ENCODE measurements at regions not wholly inside any gene's neighbourhood (a gene's known extent, or its start where the extent isn't known, plus 50 kb on each side); places are given as distances from the start of the nearest gene placed in this dataset.

- no peak for FAIRE-seq
- DNase-seq (ENCODE audit: insufficient read length, low spot score), result no peak
- no peak for TF ChIP-seq POLR2A (IDR thresholded peaks at IDR 0.05; ENCODE audit: low read depth, low read length)
These were observed 269.4 kb downstream of the TCF7L2 start for GRCh38 chr10:113219446-113219845.

- peak; percentile 26 for DNase-seq (ENCODE audit: insufficient read length, low spot score)
- no peak for FAIRE-seq
- TF ChIP-seq POLR2A (IDR thresholded peaks at IDR 0.05; ENCODE audit: low read depth, low read length), result no peak
These were observed 271.7 kb downstream of the TCF7L2 start for GRCh38 chr10:113221756-113222168.

DNA sequence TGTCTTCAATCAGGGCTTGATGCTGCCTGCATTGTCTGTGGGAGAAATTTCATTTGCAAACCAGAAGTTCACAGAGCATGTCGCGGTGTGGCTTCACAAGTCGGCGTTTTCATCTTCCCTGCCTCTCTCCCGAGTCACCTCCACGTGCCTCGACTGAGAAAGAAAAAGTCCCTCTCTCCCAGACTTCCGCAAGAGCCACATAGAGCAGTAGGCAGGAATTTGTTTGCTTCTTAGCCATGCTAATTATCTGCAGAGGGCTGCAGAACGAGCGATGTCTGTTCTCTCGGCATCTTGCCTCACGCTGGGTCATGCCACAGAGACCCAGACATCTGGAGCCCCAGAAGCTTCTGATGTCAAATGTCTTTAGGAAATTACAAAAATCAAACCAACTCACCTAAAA lies 272.2 kb downstream of the TCF7L2 start:
- FAIRE-seq (no peak), DNase-seq (ENCODE audit: insufficient read length, low spot score) (no peak)
- TF ChIP-seq POLR2A (IDR thresholded peaks at IDR 0.05; ENCODE audit: low read depth, low read length), result no peak

GRCh38 chr10:113225364-113225763 lies 275.3 kb downstream of the TCF7L2 start:
- DNase-seq (ENCODE audit: insufficient read length, low spot score) (no peak), FAIRE-seq (no peak)
- no peak for TF ChIP-seq POLR2A (IDR thresholded peaks at IDR 0.05; ENCODE audit: low read depth, low read length)

DNA sequence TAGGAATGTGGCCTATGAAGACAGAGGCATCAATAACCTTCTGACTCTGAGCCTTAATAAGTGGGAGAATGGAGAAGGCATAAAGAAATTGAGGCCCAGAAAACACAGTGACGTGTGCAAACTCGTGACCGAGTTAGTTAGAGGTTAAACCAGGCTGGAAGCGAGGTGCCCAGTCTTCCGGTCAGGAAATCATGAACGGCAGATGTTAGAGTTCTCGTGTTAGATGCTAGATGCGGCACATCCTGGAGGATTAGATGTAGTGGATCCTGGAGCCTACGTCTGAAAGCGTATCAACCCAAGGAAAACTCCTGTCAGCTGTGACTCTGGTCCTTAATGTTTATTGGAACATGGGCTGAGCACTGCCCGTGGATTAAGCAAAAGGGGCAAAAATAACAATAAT lies 275.9 kb downstream of the TCF7L2 start:
- no peak for TF ChIP-seq POLR2A (IDR thresholded peaks at IDR 0.05; ENCODE audit: low read depth, low read length)
- DNase-seq (ENCODE audit: insufficient read length, low spot score), result no peak
- no peak for FAIRE-seq

DNA sequence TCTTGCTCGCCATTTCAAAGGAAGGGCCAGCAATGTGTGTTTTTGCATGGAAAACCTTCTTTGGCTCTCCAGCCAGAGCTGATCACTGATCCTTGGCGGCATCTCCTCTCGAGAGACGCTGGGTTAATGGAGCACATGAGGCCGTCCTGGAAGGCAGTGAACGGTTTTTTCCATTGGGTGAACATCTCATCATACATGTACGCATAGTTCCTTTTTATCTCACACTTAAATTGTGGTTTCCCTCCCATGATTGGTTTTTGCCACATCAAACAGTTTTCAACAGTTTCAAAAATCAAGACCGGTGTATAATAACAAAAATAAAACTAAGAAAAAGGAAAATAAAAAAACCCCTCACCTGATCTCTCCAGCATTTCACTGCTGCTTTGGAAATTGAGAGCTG lies 276.4 kb downstream of the TCF7L2 start:
- no peak for TF ChIP-seq POLR2A (IDR thresholded peaks at IDR 0.05; ENCODE audit: low read depth, low read length)
- DNase-seq (ENCODE audit: insufficient read length, low spot score) (no peak), FAIRE-seq (no peak)

DNA sequence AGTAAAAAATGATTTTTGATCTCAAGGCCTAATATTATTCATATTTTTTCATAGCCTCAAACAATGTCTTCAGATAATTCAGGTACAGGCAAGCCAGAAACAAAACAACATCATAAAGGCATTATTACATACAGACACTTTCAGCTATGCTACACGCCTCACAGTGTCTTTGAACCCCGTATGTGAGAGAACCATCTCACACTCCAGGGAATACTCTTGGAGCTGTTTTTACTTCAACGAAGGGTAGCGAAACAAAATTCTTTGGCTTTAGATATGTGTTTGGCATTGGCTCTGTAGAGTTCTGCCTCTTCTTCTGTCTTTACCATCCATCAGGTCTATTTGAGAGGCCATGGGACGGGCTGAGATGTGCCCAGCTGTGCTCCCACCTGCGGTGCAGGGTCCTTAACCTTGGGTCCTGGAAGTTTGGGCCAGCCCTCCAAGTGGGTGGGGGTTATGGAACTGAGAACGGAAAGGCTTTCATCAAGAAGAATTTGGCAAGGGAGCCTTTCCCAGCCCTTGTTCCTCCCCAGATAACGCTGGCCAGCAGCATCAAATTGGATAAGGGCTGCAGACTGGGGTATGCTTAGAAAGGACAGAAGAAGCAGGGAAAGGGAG lies 276.9 kb downstream of the TCF7L2 start:
- DNase-seq (ENCODE audit: insufficient read length, low spot score), result no peak
- no peak for FAIRE-seq
- no peak for TF ChIP-seq POLR2A (IDR thresholded peaks at IDR 0.05; ENCODE audit: low read depth, low read length)

- DNase-seq (ENCODE audit: insufficient read length, low spot score) (no peak), FAIRE-seq (no peak)
- no peak for TF ChIP-seq POLR2A (IDR thresholded peaks at IDR 0.05; ENCODE audit: low read depth, low read length)
These were observed 278.5 kb downstream of the TCF7L2 start for GRCh38 chr10:113228530-113228929.

DNA sequence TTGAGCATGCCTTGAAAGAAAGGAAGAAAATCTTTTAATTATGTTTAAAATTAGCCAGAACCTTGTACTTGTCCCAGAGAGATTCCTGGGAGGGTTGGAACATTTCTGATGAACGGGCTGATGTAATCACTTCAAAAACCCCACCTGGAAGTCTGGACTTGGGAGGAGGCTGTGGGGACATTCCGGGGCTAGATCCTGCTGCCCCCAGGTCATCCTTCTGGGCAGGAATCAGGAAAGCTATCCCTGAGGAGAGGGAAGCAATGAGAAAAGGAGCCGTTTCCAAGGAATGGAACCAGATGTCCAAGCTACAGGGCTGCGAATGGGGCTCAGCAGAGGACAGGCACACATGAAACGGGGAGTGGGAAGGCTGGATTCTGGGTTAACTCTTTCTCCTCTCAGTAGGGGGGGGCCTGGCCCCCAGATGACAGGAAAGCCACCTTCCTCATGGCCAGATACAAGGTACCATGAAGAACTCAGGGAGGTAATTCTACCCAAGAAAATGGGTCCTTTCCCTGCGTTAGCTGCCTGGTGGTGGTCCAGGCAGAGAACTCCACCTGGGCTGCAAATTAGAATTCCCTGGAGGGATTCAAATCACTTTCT lies 280.1 kb downstream of the TCF7L2 start:
- TF ChIP-seq POLR2A (IDR thresholded peaks at IDR 0.05; ENCODE audit: low read depth, low read length), result no peak
- DNase-seq (ENCODE audit: insufficient read length, low spot score), result no peak
- no peak for FAIRE-seq

DNA sequence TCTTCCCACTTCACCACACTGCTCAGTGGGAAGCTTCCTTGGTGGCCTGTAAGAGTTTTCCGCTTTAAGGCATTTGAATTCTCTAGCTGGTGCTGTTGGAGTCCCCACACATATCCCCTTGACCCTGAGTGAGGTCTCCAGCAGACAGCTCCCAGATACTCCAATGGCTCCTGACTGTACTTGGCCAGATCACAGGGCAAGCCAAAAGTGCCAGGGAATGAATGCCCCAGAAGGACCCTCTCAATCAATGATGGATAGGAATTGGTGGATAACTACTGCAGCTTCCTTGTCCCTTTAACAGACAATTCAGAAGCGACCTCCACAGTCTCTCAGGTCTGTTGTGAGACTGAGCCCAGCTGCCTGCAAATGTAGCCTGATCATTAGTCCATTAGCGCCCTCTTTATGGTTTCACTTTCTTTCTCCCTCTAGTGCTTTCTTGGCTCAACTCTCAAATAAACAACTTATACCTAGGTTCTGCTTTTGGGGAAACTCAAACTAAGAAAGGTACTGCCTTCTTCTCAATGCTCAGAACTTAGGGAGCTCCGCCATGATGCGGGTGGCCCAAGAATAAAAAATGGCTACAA lies 283.0 kb downstream of the TCF7L2 start:
- no peak for FAIRE-seq
- no peak for DNase-seq (ENCODE audit: insufficient read length, low spot score)
- no peak for TF ChIP-seq POLR2A (IDR thresholded peaks at IDR 0.05; ENCODE audit: low read depth, low read length)

GRCh38 chr10:113234481-113234880 lies 284.4 kb downstream of the TCF7L2 start:
- FAIRE-seq (no peak), DNase-seq (ENCODE audit: insufficient read length, low spot score) (no peak)
- no peak for TF ChIP-seq POLR2A (IDR thresholded peaks at IDR 0.05; ENCODE audit: low read depth, low read length)

DNA sequence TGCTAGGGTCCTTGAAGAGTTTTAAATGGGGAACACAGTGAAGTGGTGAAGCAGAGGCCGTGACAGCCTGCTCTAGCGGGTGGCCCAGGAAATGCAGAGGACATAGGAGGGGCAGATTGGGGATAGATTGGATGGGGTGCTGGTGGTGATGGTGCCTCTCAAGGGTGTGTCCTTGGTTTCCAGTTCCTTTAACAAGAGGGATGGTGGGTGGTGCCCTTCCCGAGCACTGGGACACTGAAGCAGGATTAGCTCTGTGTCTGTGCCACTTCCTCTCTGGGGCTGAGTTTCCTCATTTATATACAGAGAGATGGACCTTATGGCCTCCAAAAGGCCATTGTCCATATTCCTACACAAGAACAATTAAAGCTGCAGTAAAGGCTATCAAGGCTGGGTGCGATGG lies 285.5 kb downstream of the TCF7L2 start:
- no peak for TF ChIP-seq POLR2A (IDR thresholded peaks at IDR 0.05; ENCODE audit: low read depth, low read length)
- no peak for FAIRE-seq
- DNase-seq (ENCODE audit: insufficient read length, low spot score), result no peak

GRCh38 chr10:113236998-113237397 lies 287.0 kb downstream of the TCF7L2 start:
- no peak for FAIRE-seq
- TF ChIP-seq POLR2A (IDR thresholded peaks at IDR 0.05; ENCODE audit: low read depth, low read length), result no peak
- no peak for DNase-seq (ENCODE audit: insufficient read length, low spot score)

DNA sequence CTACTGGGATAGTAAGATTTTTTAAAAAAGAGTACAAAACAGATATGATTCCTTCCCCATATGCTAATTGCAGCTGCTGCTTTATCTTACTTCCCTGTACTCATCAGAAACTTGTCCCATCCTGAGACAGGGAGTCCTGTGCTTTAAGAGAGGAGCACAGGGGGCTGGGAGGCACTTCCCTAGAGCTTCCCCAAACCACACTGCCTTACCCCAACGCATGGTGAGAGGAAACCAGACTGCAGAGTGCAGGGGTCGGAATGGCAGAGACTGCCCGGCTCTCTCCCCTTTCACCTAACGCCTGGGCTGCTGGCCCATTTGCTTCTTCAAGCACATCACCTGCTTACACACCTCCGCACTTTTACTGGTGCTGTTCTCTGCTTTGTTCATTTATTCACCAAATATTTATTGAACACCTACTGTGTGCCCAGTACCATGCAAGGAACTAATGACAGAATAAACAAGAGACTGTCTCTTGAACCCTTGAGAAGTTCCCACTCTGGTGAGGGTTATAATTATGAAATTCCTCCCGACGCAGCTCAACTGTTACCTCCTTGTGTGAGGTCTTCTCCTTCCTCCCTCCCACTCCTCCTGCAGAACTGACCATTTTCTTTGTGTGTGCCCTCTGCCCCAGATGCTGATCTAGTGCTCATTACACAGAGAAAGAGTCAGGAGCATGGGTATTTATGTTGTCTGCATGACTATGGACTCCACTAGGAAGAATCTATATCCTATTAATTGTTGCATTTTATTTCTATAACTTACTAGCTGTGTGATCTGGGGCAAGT lies 289.7 kb downstream of the TCF7L2 start:
- no peak for FAIRE-seq

More for the DNA sequence above, 289.7 kb downstream of the TCF7L2 start:
- DNase-seq (ENCODE audit: insufficient read length, low spot score), result no peak
- TF ChIP-seq POLR2A (IDR thresholded peaks at IDR 0.05; ENCODE audit: low read depth, low read length), result no peak

All from H54 (cell line).